GM23248 (cell line): ENCODE measurements at regions not wholly inside any gene's neighbourhood (a gene's known extent, or its start where the extent isn't known, plus 50 kb on each side); places are given as distances from the start of the nearest gene placed in this dataset.

Source experiments
- EZH2 ChIP-seq: fragments of 200-600 bp; sonication (generic); IDR thresholded peaks from 2 replicates; pipeline ENCODE4 v1.6.1; 2018; ENCODE audit warnings: antibody characterized with exemption, mild to moderate bottlenecking; ENCODE audit not compliant: insufficient read depth, poor library complexity, severe bottlenecking
- EZH2phosphoT487 ChIP-seq: fragments of 200-600 bp; sonication (generic); IDR thresholded peaks from 2 replicates; pipeline ENCODE4 v1.6.1; 2018; ENCODE audit warnings: antibody characterized with exemption, moderate library complexity, mild to moderate bottlenecking, low read depth; ENCODE audit not compliant: insufficient read depth

GRCh38 chr3:137692803-137693431 lies 71.2 kb upstream of the SOX14 start:
- TF ChIP-seq EZH2phosphoT487, result no peak
- TF ChIP-seq EZH2, result no peak
